Testis (tissue), 2 donors: ENCODE measurements at regions not wholly inside any gene's neighbourhood (a gene's known extent, or its start where the extent isn't known, plus 50 kb on each side); places are given as distances from the start of the nearest gene placed in this dataset.
"Not testable (repeated sequence)": the region's sequence is repeated elsewhere in the genome, so short reads cannot be mapped to it uniquely, and the experiment has no call there.

Source experiments
- DNase-seq: peaks from one replicate; pipeline ENCODE4 v3.0.0-alpha.2; 2019
- H3K27ac ChIP-seq, 2 donors: fragments of 200-600 bp; sonication (generic); one replicate each; pipeline ENCODE4 v1.5.1; 2019
- H3K27me3 ChIP-seq: fragments of 200-600 bp; sonication (generic); one replicate; pipeline ENCODE4 v1.5.1; 2019
- H3K36me3 ChIP-seq: fragments of 200-600 bp; sonication (generic); one replicate; pipeline ENCODE4 v1.5.1; 2017; ENCODE audit warnings: low read depth; ENCODE audit errors: missing control alignments
- H3K4me1 ChIP-seq: fragments of 200-600 bp; sonication (generic); one replicate; pipeline ENCODE4 v1.5.1; 2019
- H3K4me3 ChIP-seq, 2 donors: fragments of 200-600 bp; sonication (generic); one replicate each; pipeline ENCODE4 v1.5.1; 2017 to 2019
- H3K9me3 ChIP-seq: fragments of 200-600 bp; sonication (generic); one replicate; pipeline ENCODE4 v1.5.1; 2017
- POLR2A ChIP-seq: fragments of 450-650 bp; IDR thresholded peaks from one replicate; pipeline ENCODE4 v1.6.1; 2017; ENCODE audit warnings: antibody characterized with exemption, mild to moderate bottlenecking, moderate library complexity
- WGBS, 2 donors: methylation state at CpG; one replicate each; pipeline ENCODE4 v1.1.5; 2018; 5-methylcytosine and 5-hydroxymethylcytosine counted together
- intact Hi-C: fragments of 100-400 bp; cut with DNase I; formaldehyde crosslinking; loops from one replicate; pipeline ENCODE4 v1.15.1; 2023; ENCODE audit warnings: low total_unique reads
- TF ChIP-seq, protein P1 (sequence below), 3 experiments: fragments of 450-650 bp in 2 of 3; fragments of 200-600 bp in 1 of 3; sonication (generic) in 1 of 3; IDR thresholded peaks; one replicate each; pipeline ENCODE4 v1.5.1; 2016 to 2019; ENCODE audit warnings: antibody characterized with exemption in 3 of 3, mild to moderate bottlenecking in 2 of 3, moderate library complexity in 1 of 3

DNA sequence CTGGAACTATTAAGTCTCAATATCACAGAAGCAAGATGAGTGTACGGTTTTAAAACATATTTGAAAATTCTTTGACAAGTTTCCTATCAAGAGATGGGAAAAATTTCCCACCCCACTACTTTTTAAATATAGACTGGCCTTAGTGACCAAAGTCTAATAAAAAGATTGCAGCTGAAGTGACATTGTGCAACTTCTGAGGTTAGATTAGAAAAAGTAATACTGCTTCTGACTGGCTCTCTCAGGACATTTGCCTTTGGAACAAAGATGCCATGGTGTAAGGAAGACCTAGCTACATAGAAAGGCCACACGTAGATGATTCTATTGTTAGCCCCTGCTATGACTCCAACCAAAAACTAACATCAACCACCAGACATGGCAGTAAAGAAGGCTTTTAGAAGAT, 138.7 kb upstream of the FAM47C start:
- WGBS, 2 donors = 80 to 83% methylated on average over 2 of the region's 2 CpGs
- H3K36me3 ChIP-seq = no peaks in the 10 kb centered on the region
- no peaks in the 10 kb centered on the region for H3K9me3 ChIP-seq
- TF ChIP-seq POLR2A = no peak
- TF ChIP-seq, protein P1, sequence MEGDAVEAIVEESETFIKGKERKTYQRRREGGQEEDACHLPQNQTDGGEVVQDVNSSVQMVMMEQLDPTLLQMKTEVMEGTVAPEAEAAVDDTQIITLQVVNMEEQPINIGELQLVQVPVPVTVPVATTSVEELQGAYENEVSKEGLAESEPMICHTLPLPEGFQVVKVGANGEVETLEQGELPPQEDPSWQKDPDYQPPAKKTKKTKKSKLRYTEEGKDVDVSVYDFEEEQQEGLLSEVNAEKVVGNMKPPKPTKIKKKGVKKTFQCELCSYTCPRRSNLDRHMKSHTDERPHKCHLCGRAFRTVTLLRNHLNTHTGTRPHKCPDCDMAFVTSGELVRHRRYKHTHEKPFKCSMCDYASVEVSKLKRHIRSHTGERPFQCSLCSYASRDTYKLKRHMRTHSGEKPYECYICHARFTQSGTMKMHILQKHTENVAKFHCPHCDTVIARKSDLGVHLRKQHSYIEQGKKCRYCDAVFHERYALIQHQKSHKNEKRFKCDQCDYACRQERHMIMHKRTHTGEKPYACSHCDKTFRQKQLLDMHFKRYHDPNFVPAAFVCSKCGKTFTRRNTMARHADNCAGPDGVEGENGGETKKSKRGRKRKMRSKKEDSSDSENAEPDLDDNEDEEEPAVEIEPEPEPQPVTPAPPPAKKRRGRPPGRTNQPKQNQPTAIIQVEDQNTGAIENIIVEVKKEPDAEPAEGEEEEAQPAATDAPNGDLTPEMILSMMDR (IDR thresholded peaks at IDR 0.05) = no peak
- H3K4me1 ChIP-seq = no peaks in the 10 kb centered on the region
- no peak overlapping the region for H3K4me3 ChIP-seq
- no peaks in the 10 kb centered on the region for H3K27me3 ChIP-seq
- H3K27ac ChIP-seq = no peak overlapping the region
- intact Hi-C loops = no loop called here
- DNase-seq = no peak

DNA sequence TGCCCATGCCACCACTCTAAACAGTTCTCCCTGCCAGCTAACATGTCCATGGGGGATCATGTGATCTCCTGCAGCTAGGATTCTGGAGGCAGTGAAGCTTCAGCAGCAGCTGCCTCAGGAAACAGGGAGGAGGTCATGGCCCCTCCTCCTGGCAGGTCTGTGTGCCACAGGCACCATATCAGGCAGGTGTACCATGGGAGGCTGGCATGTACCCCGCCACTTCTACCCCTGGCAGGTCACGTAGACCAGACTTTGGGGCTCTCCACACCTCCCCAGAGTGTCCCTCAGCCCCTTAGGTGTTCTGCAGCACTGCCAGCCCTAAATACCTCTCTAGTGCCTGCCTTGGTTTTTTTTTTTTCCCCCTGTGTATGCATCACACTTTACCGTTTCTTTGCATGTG, 110.5 kb upstream of the FAM47C start:
- TF ChIP-seq, protein P1 (IDR thresholded peaks at IDR 0.05) = no peak
- no peak for TF ChIP-seq POLR2A
- no peaks in the 10 kb centered on the region for H3K27me3 ChIP-seq
- DNase-seq = no peak
- no peaks in the 10 kb centered on the region for H3K36me3 ChIP-seq
- intact Hi-C loops = no loop called here
- H3K27ac ChIP-seq = no peak overlapping the region
- 91 to 93% methylated on average over 3 of the region's 3 CpGs for WGBS, 2 donors
- no peaks in the 10 kb centered on the region for H3K9me3 ChIP-seq
- H3K4me1 ChIP-seq = no peaks in the 10 kb centered on the region
- H3K4me3 ChIP-seq = no peak overlapping the region

DNA sequence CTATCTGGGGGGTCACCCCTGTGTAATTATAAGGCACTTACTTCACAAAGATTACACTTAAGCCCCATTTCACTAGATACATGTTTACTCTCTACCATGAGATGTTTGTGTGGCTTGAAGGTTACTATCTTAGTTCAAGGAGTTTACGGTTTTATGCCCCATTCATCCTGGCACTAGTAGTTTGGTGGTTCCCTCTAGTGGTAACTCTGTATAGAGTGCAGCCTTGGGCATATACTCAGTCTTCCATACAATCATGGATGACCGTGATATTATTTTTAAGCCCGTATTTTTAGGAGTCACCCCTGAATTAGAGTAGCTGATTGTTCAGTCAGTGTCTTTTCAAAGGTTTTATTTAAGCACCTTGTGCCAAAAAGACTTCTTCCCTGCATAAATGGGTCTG, 109.9 kb upstream of the FAM47C start:
- 37 to 64% methylated on average over 3 of the region's 3 CpGs for WGBS, 2 donors
- TF ChIP-seq POLR2A = no peak
- TF ChIP-seq, protein P1 (IDR thresholded peaks at IDR 0.05) = no peak
- no peaks in the 10 kb centered on the region for H3K4me1 ChIP-seq
- no peak for DNase-seq
- H3K27ac ChIP-seq = no peak overlapping the region
- H3K9me3 ChIP-seq = no peaks in the 10 kb centered on the region
- intact Hi-C loops = no loop called here
- no peak overlapping the region for H3K4me3 ChIP-seq
- H3K36me3 ChIP-seq = no peaks in the 10 kb centered on the region
- H3K27me3 ChIP-seq = no peaks in the 10 kb centered on the region

DNA sequence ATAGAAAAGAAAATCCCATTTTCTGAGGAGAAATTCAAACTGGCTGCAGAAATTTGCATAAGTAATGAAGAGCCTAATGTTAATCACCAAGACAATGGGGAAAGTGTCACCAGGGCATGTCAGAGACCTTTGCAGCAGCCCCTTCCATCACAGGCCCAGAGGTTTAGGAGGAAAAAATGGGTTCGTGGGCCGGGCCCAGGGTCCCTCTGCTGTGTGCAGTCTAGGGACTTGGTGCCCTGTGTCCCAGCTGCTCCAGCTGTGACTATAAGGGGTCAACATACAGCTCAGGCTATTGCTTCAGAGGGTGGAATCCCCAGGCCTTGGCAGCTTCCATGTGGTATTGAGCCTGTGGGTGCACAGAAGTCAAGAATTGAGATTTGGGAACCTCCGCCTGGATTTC, 103.6 kb upstream of the FAM47C start:
- H3K4me1 ChIP-seq, H3K36me3 ChIP-seq, H3K27ac ChIP-seq, intact Hi-C loops, H3K4me3 ChIP-seq, H3K27me3 ChIP-seq, DNase-seq, H3K9me3 ChIP-seq: not testable (repeated sequence)
- WGBS, 2 donors = 83 to 97% methylated on average over 1 to 3 of the region's 3 CpGs

DNA sequence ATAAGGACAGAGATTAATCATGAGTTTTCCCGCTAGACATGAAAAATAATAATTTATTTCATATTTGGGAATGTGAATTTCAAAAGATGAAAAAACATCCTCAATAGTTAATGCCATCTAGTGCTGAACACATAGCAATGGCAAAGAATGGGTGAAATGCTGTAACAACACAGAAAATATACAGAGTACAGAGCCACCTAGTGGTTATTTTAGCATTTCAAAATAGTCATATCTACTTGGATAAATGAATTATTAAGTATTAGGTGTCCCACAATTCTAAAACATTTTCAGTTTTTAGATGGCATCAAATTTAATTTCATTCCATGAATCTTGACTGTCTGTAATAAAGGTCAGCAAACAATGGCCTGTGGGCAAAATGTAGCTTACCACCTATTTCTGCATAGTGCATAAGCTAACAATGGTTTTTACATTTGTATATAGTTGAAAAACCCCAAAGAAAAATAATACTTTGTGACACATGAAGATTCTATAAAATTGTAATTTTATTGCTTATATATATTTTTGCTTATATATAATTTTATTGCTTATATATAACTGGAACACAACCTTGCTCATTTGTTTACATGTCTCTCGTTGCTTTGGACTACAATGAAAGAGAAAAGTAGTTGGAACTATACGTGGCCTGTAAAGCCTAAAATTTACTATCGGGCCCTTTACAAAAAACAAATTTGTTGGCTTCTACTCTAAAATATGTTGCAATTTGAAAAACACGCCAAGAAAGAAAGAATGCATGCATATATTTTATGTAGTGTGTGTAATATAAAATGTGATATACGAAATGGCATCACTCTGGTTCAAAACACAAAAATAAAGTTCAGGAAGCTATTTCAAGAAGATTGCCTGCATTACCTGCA, 99.1 kb upstream of the FAM47C start:
- WGBS, 2 donors = 55 to 58% methylated on average over 6 of the region's 6 CpGs
- no peaks in the 10 kb centered on the region for H3K36me3 ChIP-seq
- H3K4me1 ChIP-seq = no peaks in the 10 kb centered on the region
- intact Hi-C loops = no loop called here
- H3K4me3 ChIP-seq = no peak overlapping the region
- H3K9me3 ChIP-seq = no peaks in the 10 kb centered on the region
- no peaks in the 10 kb centered on the region for H3K27me3 ChIP-seq
- no peak overlapping the region for H3K27ac ChIP-seq
- DNase-seq = no peak
- no peak for TF ChIP-seq POLR2A
- TF ChIP-seq, protein P1 (IDR thresholded peaks at IDR 0.05) = peak in 1 of 3 experiments; percentile 29
